LoVo (cell line): ENCODE measurements at regions not wholly inside any gene's neighbourhood (a gene's known extent, or its start where the extent isn't known, plus 50 kb on each side); places are given as distances from the start of the nearest gene placed in this dataset.

Experiments
- DNase-seq: peaks from one replicate; pipeline ENCODE4 v3.0.0-alpha.2; 2016; ENCODE audit warnings: low spot score

GRCh38 chr7:52980129-52980528 is 55.3 kb upstream of the POM121L12 start:
- DNase-seq = no peak

DNA sequence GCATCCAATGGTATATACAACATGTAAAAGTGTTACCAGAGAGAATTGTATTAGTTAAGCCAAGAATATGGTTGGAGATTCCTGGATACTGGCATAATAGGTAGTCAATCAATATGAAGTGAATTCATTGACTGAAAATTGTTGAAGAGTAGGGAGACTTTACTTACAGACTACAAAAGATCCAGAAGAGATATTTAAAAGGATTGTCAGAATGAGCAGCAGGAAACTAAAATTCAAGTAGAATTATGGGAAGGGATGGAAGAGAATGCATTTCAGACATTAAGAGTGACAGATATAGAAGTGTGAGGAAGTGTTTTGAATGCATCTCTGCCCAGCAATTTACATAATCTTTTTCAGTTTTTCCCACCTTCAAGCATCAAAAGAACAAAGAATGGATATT is 62.3 kb upstream of the POM121L12 start:
- no peak for DNase-seq

GRCh38 chr7:52962402-52963076 is 72.9 kb upstream of the POM121L12 start:
- no peak for DNase-seq

- no peak for DNase-seq
These were observed 74.3 kb upstream of the POM121L12 start for GRCh38 chr7:52961084-52961483.

GRCh38 chr7:52959878-52960660 is 75.4 kb upstream of the POM121L12 start:
- no peak for DNase-seq

DNA sequence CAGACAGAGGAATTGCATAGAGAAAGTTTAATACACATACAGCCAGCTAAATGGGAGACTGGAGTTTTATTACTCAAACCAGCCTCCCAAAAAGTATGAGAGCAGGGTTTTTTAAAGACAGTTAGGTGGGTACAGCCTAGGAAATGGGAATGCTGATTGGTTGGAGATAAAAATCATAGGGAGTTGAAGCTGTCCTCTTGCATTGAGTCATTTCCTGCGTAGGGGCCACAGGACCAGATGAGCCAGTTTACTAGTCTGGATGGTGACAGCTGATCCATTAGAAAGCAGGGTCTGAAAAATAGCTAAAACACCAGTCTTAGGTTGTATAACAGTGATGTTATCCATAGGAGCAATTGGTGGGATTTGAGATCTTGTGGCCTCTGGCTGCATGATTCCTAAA is 76.1 kb upstream of the POM121L12 start:
- DNase-seq = no peak

GRCh38 chr7:52958621-52959140 is 76.8 kb upstream of the POM121L12 start:
- DNase-seq = no peak

DNA sequence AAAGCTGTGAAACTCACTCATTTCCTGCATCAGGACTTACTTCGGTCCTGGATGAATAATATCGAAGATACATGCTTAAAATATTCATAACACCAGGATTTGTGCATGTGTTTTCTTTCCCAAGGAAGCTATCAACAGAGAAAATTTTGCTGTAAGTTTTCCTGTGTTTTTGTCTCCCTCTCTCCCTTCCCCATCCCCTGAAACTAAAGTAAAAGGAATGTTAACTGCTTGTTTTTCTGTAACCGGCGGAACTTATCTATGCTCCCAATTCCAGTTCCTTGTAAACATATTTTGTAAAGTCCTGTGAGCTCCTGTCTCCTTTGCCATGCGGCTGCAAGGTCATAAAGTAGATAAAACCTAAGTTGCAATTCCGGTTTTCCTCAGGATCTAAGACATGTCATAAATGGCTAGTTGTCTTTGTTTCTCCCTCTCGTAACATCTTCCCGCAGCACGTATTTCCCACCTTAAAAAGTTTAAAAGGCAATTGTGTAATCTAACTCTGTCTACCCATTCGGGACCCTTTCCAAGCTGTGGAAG is 79.0 kb upstream of the POM121L12 start:
- DNase-seq = peak; percentile 7

GRCh38 chr7:52955522-52955921 is 79.9 kb upstream of the POM121L12 start:
- no peak for DNase-seq

DNA sequence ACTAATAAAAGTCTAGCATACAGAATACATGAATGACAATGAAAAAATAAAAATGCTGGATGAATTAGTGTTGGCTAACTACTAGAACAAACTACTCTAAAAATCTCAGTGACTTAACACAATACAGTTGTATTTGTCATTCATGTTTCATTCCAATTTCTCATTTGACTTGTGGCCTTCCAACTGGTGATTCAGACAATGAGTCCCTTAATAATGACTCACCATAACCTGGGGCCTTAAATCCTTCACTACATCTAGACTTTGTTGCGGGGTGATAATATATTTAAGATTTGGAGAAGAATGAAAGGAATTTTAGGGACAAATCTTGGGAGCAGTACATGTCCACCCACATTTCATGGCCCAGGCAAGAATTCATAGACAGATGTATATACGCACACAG is 90.5 kb upstream of the POM121L12 start:
- DNase-seq = no peak

- no peak for DNase-seq
These were observed 95.0 kb upstream of the POM121L12 start for GRCh38 chr7:52940481-52940880.

DNA sequence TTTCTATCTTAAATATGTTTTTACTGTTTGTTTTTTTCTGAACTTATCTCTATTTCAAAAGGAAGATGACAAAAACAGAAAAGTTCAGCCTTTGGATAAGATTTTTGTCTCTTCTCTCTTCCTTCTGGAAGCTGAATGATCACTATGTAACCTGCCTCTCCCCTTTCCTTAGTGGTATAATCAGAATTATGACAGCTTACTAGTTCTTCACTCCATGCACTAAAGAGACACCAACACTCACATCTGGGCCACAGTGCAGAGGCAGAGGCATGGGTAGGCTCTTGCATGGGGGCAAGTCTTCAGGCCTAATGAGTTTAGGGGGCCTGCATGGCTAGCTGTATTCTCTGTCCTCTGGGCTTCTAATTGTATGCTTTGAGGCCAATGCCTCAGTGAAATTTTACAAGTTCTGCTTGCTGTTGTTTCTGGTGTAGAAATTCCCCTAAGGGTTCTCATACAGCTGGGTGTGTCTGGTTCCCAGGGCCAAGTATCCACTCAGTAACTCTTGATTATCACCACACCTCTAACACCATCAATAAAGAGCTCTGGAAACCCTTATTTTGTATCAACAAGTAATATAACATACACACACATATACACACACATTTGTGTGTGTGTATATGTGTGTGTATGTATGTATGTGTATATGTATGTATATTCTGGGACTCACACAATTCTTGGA is 96.8 kb upstream of the POM121L12 start:
- DNase-seq = no peak

GRCh38 chr7:52936750-52937149 is 98.7 kb upstream of the POM121L12 start:
- DNase-seq = no peak

DNA sequence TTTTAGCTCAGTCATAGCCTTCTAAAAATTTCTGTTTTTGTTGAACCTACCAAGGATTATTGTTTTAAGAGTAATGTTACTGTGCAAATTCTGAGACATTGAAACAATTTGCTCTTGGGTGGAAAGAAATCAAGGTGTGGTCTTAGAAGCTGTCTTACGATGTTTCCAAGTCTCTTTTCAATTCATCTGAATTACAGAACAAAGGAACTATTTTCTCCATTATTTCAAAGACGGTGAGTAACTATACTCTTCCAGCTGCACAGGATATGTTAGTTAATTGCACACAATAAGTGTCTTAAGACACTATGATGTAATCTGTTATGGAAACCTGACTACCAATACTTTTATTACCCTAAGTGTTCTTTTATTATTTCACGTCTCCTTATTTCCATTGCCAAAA is 106.8 kb upstream of the POM121L12 start:
- no peak for DNase-seq

DNA sequence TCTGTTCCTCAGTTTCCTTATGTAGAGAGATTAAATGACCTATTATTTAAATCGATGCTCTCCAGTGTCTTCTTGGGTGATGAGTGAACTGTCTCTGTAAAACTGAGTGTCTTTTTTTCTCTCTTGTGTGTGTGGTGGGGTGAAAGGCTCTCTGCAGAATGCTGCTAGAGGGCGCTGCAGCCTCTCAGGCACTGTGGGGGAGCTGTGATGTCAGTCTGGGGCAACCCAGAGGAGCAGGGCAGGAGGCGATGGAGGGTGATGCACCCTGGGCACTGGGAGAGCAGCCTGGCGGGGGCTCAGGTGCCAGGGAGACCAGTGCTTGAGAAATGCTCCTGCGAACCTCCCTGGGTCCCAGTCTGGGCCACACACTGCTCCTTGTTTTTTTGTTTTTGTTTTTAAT is 110.1 kb upstream of the POM121L12 start:
- no peak for DNase-seq

DNA sequence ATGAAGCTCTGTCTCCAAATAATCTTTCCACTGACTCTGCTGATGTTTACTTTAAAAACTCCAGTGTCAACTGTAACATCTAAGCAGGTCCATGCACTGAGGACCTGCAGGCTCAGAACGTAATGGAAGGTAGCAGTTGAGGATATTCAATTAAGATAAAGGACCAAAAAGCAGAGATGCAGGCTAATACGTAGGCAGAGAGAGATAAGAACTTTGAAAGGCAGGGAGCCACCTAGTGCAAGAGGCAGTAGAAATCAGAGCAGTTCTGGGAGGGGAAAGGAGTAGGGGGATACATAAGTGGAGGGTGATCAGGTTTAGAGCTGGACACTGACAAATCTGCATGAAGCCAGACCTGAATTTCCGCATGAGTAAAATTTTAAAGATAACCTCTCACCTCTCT is 114.5 kb upstream of the POM121L12 start:
- no peak for DNase-seq

DNA sequence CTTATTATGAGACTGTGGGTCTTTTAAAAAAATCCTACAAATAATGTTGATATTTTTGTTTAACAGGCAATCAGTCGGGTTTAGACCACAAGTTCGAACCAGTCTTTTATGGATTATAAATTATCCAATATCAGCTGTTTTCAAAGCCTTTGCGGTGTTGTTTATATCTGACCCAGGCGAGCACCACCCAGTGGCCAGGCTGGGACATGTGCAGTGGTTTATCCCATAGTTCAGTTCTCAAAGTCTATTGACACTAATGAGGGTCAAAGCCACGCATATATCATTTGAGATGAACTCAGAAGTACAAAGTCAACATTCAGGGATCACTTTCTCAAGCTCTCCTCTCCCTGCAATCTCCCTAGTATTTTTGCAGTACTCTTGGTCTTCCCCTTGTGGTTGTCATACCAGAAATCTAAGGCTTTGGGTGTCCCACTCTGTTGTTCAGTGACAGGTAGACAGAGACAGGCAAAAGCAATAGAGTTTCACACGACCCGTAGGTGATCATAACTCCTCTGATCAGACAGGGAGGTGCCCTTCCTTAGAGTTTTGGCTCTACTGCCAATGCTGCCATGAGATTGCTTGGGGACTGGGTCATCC is 117.4 kb upstream of the POM121L12 start:
- peak; percentile 9 for DNase-seq

DNA sequence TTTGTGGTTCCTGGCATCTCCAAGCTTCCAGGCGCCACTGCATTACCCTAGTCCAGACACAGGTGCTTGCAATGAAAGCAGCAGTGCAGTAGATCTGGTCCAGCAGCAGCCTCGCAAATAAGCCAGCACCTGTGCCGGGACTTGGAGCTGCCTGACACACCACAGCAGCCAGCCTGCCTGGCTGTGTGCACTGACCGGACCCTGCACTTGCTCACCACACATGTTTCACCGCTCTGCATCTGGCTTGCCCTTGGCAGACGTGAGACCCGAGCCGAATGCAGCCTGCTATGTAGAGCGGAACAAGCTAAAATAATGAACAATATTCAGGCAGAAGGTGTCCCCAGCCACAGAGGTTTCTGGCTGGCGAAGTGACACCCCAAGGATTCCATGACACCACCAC is 123.6 kb upstream of the POM121L12 start:
- no peak for DNase-seq

DNA sequence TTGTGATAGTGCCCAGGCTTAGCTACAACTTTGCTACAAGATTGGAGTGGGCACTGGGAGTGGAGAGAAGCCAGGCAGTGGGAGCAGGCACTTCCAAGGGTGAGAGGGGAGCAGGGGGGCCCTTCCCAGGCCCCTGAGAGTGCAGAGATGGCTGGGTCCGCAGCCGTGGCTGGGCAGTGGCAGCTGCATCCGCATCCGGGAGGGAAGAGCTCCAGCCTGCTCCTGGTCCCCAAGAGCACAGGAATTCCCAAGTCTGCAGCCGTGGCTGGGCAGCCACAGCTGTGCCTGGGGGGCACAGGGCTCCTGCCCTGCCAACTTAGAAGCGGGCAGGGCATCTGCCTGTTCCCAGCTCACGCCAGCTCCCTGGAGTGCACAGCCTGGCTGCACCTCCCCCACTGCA is 124.1 kb upstream of the POM121L12 start:
- DNase-seq = no peak

GRCh38 chr7:52909935-52910334 is 125.5 kb upstream of the POM121L12 start:
- no peak for DNase-seq

DNA sequence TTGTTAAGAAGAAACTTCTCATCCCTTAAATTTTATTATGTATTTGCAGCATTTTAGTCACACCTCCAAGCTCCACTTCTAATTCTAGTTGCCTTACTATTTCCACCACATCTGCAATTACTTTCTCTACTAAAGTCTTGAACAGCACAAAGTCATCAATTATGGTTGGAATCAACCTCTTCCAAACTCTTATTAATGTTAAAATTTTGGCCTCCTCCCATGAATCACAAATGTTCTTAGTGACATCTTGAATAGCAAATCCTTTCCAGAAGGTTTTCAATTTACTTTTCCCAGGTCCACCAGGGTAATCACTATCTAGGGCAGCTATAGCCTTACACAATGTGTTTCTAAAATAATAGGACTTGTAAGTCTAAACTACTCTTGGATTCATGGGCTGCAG is 126.3 kb upstream of the POM121L12 start:
- no peak for DNase-seq

- no peak for DNase-seq
These were observed 137.7 kb upstream of the POM121L12 start for GRCh38 chr7:52897713-52898112.
